ENCODE measurements at regions not wholly inside any gene's neighbourhood (a gene's known extent, or its start where the extent isn't known, plus 50 kb on each side); places are given as distances from the start of the nearest gene placed in this dataset.

DNA sequence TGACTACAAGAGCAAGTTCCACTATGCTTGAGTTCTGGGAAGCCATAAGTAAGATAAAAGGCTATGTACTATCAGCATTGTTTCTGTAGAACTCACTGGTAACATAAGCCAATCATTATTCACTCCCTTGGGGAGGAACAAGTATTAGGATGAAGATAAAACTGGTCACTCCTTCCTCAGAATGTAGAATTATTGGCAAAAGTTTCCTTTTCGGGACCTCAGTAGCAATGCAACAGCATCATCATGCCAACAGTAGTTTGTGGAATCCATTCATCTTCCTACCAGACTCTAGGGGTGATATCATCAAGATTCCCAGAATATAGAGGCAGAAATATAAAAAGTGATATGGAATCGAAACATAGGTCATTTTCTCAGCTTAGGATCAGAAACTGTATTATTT, 209.5 kb downstream of the PLOD2 start:
- in situ Hi-C loops (cut with HindIII; ENCODE audit: low pct_unique_long_range_greater_than_20kb, low sequenced_read_pairs): no loop called here
- DNase-seq (ENCODE audit: low read depth in 1 of 2, low spot score in 1 of 2): no peak
- no peak for TF ChIP-seq JUND (IDR thresholded peaks at IDR 0.05; ENCODE audit: low read depth)

DNA sequence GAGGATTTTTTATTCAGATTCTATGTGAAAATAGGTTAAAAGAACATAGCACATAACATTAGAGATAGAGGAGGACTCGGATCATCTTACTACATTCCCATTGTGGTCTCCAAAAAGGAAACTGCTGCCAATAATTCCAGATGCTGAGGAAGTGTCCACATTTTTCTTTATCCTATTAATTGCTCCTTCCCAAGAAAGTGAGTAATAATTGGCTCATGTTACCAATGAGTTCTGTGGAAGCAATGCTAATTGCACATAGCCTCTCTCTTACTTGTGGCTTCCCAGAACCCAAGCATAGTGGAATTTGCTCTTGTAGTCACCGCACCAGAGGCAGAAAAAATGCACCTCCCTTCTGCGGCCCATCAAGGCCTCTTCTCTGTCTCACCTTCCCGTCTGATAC, 208.4 kb downstream of the PLOD2 start:
- in situ Hi-C loops (cut with HindIII; ENCODE audit: low pct_unique_long_range_greater_than_20kb, low sequenced_read_pairs): no loop called here
- no peak for DNase-seq (ENCODE audit: low read depth in 1 of 2, low spot score in 1 of 2)

DNA sequence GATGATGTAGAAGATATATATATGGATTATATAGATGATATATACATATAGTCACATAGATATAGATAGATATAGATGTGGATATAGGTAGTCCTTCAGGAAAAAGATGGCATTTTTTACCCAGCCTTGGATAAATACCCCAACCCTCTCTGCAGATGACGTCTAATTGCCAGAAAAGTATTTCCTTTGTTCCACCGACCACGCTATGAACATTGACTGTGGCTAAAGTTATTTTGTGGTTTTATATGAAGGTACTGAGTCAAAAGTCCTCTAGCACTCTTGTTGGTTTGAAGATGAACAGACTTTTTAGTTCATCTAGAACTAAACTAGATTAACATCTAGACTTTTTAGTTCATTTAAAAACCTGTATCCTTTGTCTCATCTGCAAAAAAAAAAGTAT, 207.7 kb downstream of the PLOD2 start:
- no peak for TF ChIP-seq JUND (IDR thresholded peaks at IDR 0.05; ENCODE audit: low read depth)
- in situ Hi-C loops (cut with HindIII; ENCODE audit: low pct_unique_long_range_greater_than_20kb, low sequenced_read_pairs): no loop called here
- no peak for DNase-seq (ENCODE audit: low read depth in 1 of 2, low spot score in 1 of 2)

More for the DNA sequence above, 208.4 kb downstream of the PLOD2 start:
- no peak for TF ChIP-seq JUND (IDR thresholded peaks at IDR 0.05; ENCODE audit: low read depth)

DNA sequence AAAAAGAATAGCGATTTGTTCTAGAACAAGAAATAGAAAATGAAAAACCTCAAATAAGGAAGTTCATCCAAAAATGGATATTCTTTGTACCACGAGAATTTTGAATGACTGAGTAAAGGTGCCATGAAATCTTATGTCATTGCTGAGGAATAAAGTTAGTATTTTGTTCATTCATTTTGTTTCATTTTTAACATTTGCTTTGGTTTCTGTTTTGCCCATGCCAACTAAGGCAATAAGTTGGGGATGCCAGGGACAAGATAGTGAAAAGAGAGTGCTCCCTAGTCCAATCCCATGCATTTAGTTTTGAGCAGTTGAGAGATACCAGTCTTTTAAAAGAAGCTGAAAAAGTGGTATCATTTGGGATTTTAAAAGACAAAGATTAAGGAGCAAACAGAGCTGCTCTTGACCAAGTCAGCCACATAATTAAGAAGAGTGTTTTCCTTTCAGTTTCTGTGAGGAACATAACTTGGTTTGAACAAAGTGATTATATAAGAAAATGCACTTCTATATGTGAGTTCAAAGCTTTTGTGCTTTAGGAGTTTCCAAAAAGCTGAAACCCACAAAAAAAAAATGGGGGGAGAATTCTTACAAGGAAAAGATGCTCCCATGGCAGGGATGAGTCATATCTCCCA, 201.4 kb downstream of the PLOD2 start:
- no peak for DNase-seq (ENCODE audit: low read depth in 1 of 2, low spot score in 1 of 2)
- in situ Hi-C loops (cut with HindIII; ENCODE audit: low pct_unique_long_range_greater_than_20kb, low sequenced_read_pairs): no loop called here
- TF ChIP-seq JUND (IDR thresholded peaks at IDR 0.05; ENCODE audit: low read depth): no peak

DNA sequence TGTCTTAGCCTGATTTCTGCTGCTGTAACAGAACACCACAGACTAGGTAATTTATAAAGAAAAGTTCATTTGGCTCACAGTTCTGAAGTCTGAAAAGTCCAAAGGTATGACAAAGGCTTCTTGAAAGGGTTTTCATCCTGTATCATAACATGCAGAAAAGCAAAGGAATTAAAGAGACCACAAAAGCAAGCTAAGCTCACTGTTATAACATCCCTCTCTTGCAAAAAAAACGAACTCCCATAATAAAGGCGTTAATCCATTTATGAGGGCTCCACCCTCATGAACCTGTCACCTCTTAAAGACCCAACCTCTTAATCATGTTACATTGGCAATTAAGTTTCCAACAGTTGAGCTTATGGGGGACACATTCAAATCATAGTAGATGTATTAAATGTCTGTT, 197.9 kb downstream of the PLOD2 start:
- no peak for TF ChIP-seq JUND (IDR thresholded peaks at IDR 0.05; ENCODE audit: low read depth)
- in situ Hi-C loops (cut with HindIII; ENCODE audit: low pct_unique_long_range_greater_than_20kb, low sequenced_read_pairs): no loop called here
- no peak for DNase-seq (ENCODE audit: low read depth in 1 of 2, low spot score in 1 of 2)

DNA sequence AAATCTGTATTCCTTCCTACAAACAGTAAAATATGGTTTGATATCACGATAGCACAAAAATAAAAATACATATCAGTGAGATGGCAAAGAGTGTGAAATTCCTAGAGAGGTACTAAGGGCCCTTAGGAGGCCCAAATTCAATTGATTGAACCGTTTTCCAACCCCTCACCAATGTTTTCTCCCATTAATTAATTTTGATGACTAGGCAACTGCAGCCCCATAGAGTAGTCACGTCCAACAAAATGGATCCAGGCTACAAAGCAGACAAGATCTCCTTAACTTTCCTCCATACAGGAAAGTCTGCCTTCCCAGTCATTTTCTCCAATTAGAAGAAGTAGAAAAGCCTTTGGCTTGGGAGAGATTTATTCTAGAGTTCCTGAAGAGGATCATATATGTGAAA, 193.9 kb downstream of the PLOD2 start:
- in situ Hi-C loops (cut with HindIII; ENCODE audit: low pct_unique_long_range_greater_than_20kb, low sequenced_read_pairs): no loop called here
- no peak for DNase-seq (ENCODE audit: low read depth in 1 of 2, low spot score in 1 of 2)
- no peak for TF ChIP-seq JUND (IDR thresholded peaks at IDR 0.05; ENCODE audit: low read depth)

DNA sequence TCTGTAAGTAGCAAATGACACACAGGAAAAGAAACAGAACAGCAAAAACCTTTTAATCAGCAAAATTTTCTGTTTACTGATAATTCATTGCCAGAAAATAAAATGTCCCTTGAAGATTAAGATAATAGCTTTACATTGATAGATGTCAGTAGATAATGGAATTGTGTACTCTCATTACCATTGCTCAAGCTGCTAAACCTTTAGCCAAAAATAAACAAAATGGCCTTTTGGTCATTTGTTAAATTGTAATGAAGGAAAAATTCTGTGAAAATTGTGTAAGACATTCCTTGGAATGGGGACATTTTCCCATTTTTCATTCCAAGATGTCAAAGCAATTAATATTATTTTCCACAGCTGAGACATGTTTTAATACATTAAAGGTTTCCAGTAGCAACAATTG, 189.8 kb downstream of the PLOD2 start:
- TF ChIP-seq JUND (IDR thresholded peaks at IDR 0.05; ENCODE audit: low read depth): no peak
- in situ Hi-C loops (cut with HindIII; ENCODE audit: low pct_unique_long_range_greater_than_20kb, low sequenced_read_pairs): no loop called here
- no peak for DNase-seq (ENCODE audit: low read depth in 1 of 2, low spot score in 1 of 2)

DNA sequence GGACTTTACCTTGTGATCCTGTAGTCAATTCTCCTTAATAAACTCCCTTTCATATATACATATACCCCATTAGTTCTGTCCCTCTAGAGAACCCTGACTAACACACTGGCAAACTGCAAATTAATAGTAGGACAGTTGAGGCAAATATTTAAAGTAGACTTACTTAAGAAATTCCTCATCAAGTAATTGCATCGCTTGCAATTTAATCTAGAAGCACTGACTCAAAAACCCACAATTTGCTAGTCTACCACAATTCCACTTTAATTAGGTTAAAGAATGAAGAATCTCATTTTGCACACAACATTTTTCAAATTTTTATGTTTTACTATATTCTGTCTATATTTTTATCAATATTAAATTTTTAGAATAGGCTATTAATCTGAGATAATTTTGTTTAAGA, 188.1 kb downstream of the PLOD2 start:
- no peak for TF ChIP-seq JUND (IDR thresholded peaks at IDR 0.05; ENCODE audit: low read depth)
- no peak for DNase-seq (ENCODE audit: low read depth in 1 of 2, low spot score in 1 of 2)
- in situ Hi-C loops (cut with HindIII; ENCODE audit: low pct_unique_long_range_greater_than_20kb, low sequenced_read_pairs): no loop called here

DNA sequence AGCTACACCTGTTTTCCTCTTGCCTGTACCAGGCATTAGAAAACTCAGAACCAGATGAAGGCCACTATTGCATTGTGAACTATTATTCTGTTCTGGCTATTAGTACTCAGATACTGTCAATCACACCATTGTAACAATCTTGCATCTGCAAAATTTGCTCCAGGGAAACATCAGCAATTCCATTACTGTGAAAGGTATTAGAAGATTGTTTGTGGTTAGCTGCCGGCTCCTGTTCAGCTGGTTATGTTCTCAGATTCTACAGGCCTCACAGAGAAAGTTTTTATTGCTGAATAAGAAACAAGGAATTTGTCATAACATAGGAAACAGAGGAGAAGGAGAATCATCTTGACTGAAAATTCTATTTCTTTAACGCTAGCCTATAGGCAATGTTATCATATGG, 179.9 kb downstream of the PLOD2 start:
- no peak for TF ChIP-seq JUND (IDR thresholded peaks at IDR 0.05; ENCODE audit: low read depth)
- in situ Hi-C loops (cut with HindIII; ENCODE audit: low pct_unique_long_range_greater_than_20kb, low sequenced_read_pairs): no loop called here
- peak in 1 of 2 experiments; percentile 28 for DNase-seq (ENCODE audit: low read depth in 1 of 2, low spot score in 1 of 2)

DNA sequence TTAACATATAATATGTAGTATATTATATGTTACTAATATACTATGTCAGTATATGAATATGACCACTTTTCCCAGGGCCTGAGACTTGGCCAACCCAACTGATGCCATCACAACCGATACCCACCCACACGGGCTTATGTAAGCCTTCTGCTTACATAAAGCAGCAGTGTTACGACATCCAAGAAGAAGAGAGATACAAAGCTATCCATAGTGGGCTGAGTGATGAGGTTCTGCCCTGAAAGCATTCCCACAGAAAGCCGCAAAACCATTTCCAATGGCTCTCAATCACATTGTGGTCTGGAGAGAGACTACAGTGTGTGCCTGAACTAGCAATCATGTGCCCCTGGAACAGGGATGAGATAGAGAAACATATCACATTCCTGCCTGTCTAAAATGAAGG, 177.9 kb downstream of the PLOD2 start:
- TF ChIP-seq JUND (IDR thresholded peaks at IDR 0.05; ENCODE audit: low read depth): no peak
- no peak for DNase-seq (ENCODE audit: low read depth in 1 of 2, low spot score in 1 of 2)
- in situ Hi-C loops (cut with HindIII; ENCODE audit: low pct_unique_long_range_greater_than_20kb, low sequenced_read_pairs): no loop called here
